Spleen (tissue), 11 donors: ENCODE measurements at regions not wholly inside any gene's neighbourhood (a gene's known extent, or its start where the extent isn't known, plus 50 kb on each side); places are given as distances from the start of the nearest gene placed in this dataset.

Experiments used
- DNase-seq: peaks from one replicate; pipeline ENCODE4 v3.0.0-alpha.2; 2020
- H3K27ac ChIP-seq, 8 donors: fragments of 200-600 bp; sonication (generic) in 7 of 8; 1 replicate in 4 of 8; 2 replicates in 4 of 8; pipeline versions ENCODE4 v1.5.0 to v1.8.0; 2016 to 2021; ENCODE audit warnings: inconsistent platforms in 4 of 8, mild to moderate bottlenecking in 4 of 8, moderate library complexity in 1 of 8
- H3K27me3 ChIP-seq, 7 donors: fragments of 200-600 bp; sonication (generic) in 6 of 7; replicated peaks in 1 of 7; 1 replicate in 4 of 7; 2 replicates in 3 of 7; pipeline versions ENCODE4 v1.5.0 to v1.8.0; 2016 to 2021; ENCODE audit warnings: inconsistent platforms in 3 of 7, mild to moderate bottlenecking in 1 of 7
- H3K36me3 ChIP-seq, 6 donors: fragments of 200-600 bp; sonication (generic) in 5 of 6; 1 replicate in 4 of 6; 2 replicates in 2 of 6; pipeline versions ENCODE4 v1.5.0 to v1.8.0; 2016 to 2021; ENCODE audit warnings: inconsistent platforms in 2 of 6
- H3K4me1 ChIP-seq, 6 donors: fragments of 200-600 bp; sonication (generic) in 5 of 6; 1 replicate in 3 of 6; 2 replicates in 3 of 6; pipeline versions ENCODE4 v1.5.0 to v1.8.0; 2016 to 2021; ENCODE audit warnings: inconsistent platforms in 3 of 6
- H3K4me3 ChIP-seq, 8 donors: fragments of 200-600 bp; sonication (generic) in 7 of 8; 1 replicate in 4 of 8; 2 replicates in 4 of 8; pipeline versions ENCODE4 v1.5.0 to v1.8.0; 2016 to 2021; ENCODE audit warnings: inconsistent platforms in 4 of 8, mild to moderate bottlenecking in 4 of 8, moderate library complexity in 2 of 8
- H3K9me3 ChIP-seq, 8 donors: fragments of 200-600 bp; sonication (generic) in 7 of 8; 1 replicate in 4 of 8; 2 replicates in 4 of 8; pipeline versions ENCODE4 v1.5.0 to v1.8.0; 2016 to 2021; ENCODE audit warnings: inconsistent platforms in 4 of 8
- CTCF ChIP-seq, 11 experiments: fragments of 200-600 bp in 7 of 11; fragments of 450-650 bp in 4 of 11; sonication (generic) in 4 of 11; IDR thresholded peaks in 8 of 11; conservative IDR thresholded peaks in 3 of 11; 1 replicate in 7 of 11; 2 replicates in 4 of 11; pipeline versions ENCODE4 v1.4.0 to v1.8.0; 2016 to 2021; ENCODE audit warnings: antibody characterized with exemption in 11 of 11, inconsistent platforms in 4 of 11, mild to moderate bottlenecking in 1 of 11
- POLR2A ChIP-seq, 3 donors: fragments of 450-650 bp; IDR thresholded peaks; one replicate each; pipeline ENCODE4 v1.5.1; 2017; ENCODE audit warnings: antibody characterized with exemption in 3 of 3, mild to moderate bottlenecking in 1 of 3
- POLR2AphosphoS5 ChIP-seq, 3 donors: sonication (generic); formaldehyde crosslinking; IDR thresholded peaks; one replicate each; pipeline ENCODE4 v1.5.1; 2017; ENCODE audit warnings: antibody characterized with exemption in 3 of 3
- WGBS, 5 donors: extraction: QIAGEN DNeasy Blood & Tissue Kit in 3 of 5; methylation state at CpG; one replicate each; pipeline versions ENCODE4 v1.1.5 to v1.1.7; 2013 to 2018; 5-methylcytosine and 5-hydroxymethylcytosine counted together
- intact Hi-C: fragments of 100-400 bp; cut with DNase I; formaldehyde crosslinking; loops from one replicate; pipeline ENCODE4 v1.15.0; 2023; ENCODE audit warnings: low total_unique reads
- donor health status: healthy with polysubstance abuse.
- donor health status: DM: no; HTN: no; CAD: no; lungs with moderate emphysema.
- donor health status: DM: no; HTN: no; CAD: no.
- donor health status: Bipolar disorder and iron deficiency.
- donor health status: healthy.
- donor health status: DM: no; HTN: no; CAD: no.
- donor health status: DM: yes; HTN: yes; CAD: no.

GRCh38 chr5:29042152-29042551 lies 2003.8 kb upstream of the CDH9 start:
- Histone ChIP-seq H3K27me3 (no peaks in the 10 kb centered on the region), H3K27ac (no peak overlapping the region), H3K4me3 (no peak overlapping the region), H3K36me3 (no peaks in the 10 kb centered on the region), H3K4me1 (no peaks in the 10 kb centered on the region), H3K9me3 (peaks cover 0 to 7% (median 0%) of the 10 kb centered on the region in 8 donors)
- no peak for DNase-seq
- WGBS, 5 donors, result 41 to 73% (median 52%) methylated on average over 4 of the region's 4 CpGs
- TF ChIP-seq POLR2AphosphoS5 (IDR thresholded peaks at IDR 0.05) (no peak), CTCF (IDR thresholded peaks at IDR 0.05 in 8 of 11, conservative IDR thresholded peaks at IDR 0.05 in 3 of 11) (no peak), POLR2A (IDR thresholded peaks at IDR 0.05) (no peak)
- intact Hi-C loops, result no loop called here

- WGBS, 5 donors, result 65 to 100% (median 85%) methylated on average over 1 of the region's 1 CpG
- Histone ChIP-seq H3K4me3 (no peak overlapping the region), H3K4me1 (no peaks in the 10 kb centered on the region), H3K9me3 (peaks cover 0 to 13% (median 0%) of the 10 kb centered on the region in 8 donors), H3K27me3 (no peaks in the 10 kb centered on the region), H3K36me3 (no peaks in the 10 kb centered on the region), H3K27ac (no peak overlapping the region)
- DNase-seq, result no peak
- intact Hi-C loops, result no loop called here
- TF ChIP-seq POLR2A (IDR thresholded peaks at IDR 0.05) (no peak), CTCF (IDR thresholded peaks at IDR 0.05 in 8 of 11, conservative IDR thresholded peaks at IDR 0.05 in 3 of 11) (no peak), POLR2AphosphoS5 (IDR thresholded peaks at IDR 0.05) (no peak)
Observed at GRCh38 chr5:29040404-29040803, 2002.0 kb upstream of the CDH9 start.

- H3K27me3 ChIP-seq, result no peaks in the 10 kb centered on the region
- H3K36me3 ChIP-seq, result no peaks in the 10 kb centered on the region
- 56 to 80% (median 70%) methylated on average over 1 of the region's 1 CpG for WGBS, 5 donors
- no peak overlapping the region for H3K27ac ChIP-seq
- intact Hi-C loops, result no loop called here
- no peak overlapping the region for H3K4me3 ChIP-seq
- TF ChIP-seq POLR2A (IDR thresholded peaks at IDR 0.05), result no peak
- no peak for TF ChIP-seq POLR2AphosphoS5 (IDR thresholded peaks at IDR 0.05)
- TF ChIP-seq CTCF (IDR thresholded peaks at IDR 0.05 in 8 of 11, conservative IDR thresholded peaks at IDR 0.05 in 3 of 11), result no peak
- H3K9me3 ChIP-seq, result peaks cover 0 to 13% (median 0%) of the 10 kb centered on the region in 8 donors
- no peaks in the 10 kb centered on the region for H3K4me1 ChIP-seq
- no peak for DNase-seq
Observed at GRCh38 chr5:29039994-29040393, 2001.6 kb upstream of the CDH9 start.

GRCh38 chr5:29037716-29038115 lies 1999.3 kb upstream of the CDH9 start:
- 60 to 86% (median 76%) methylated on average over 3 of the region's 3 CpGs for WGBS, 5 donors
- Histone ChIP-seq H3K27ac (no peak overlapping the region), H3K4me1 (no peaks in the 10 kb centered on the region), H3K27me3 (no peaks in the 10 kb centered on the region), H3K4me3 (no peak overlapping the region), H3K36me3 (no peaks in the 10 kb centered on the region), H3K9me3 (peaks cover 0 to 20% (median 0%) of the 10 kb centered on the region in 8 donors)
- DNase-seq, result no peak
- TF ChIP-seq CTCF (IDR thresholded peaks at IDR 0.05 in 8 of 11, conservative IDR thresholded peaks at IDR 0.05 in 3 of 11), result no peak
- no peak for TF ChIP-seq POLR2A (IDR thresholded peaks at IDR 0.05)
- TF ChIP-seq POLR2AphosphoS5 (IDR thresholded peaks at IDR 0.05), result no peak
- intact Hi-C loops, result no loop called here
